WTC11 (cell line): ENCODE measurements at regions not wholly inside any gene's neighbourhood (a gene's known extent, or its start where the extent isn't known, plus 50 kb on each side); places are given as distances from the start of the nearest gene placed in this dataset.

Experiments
- E2F4 ChIP-seq: sonication (generic); formaldehyde crosslinking; IDR thresholded peaks from 2 replicates; pipeline ENCODE4 v1.8.1; 2022; ENCODE audit warnings: low read depth, mild to moderate bottlenecking, moderate library complexity, missing genetic modification reagents, borderline replicate concordance
- FOXP4 ChIP-seq: sonication (generic); formaldehyde crosslinking; IDR thresholded peaks from 2 replicates; pipeline ENCODE4 v1.8.0; 2022; ENCODE audit warnings: mild to moderate bottlenecking, missing genetic modification reagents
- RORB ChIP-seq: fragments of 250-450 bp; sonication (Bioruptor Pico); IDR thresholded peaks from 2 replicates; pipeline ENCODE4 v1.9.0; 2021; ENCODE audit warnings: mild to moderate bottlenecking
- USF1 ChIP-seq: sonication (generic); formaldehyde crosslinking; IDR thresholded peaks from 2 replicates; pipeline ENCODE4 v1.8.0; 2022; ENCODE audit warnings: mild to moderate bottlenecking, missing genetic modification reagents
- ZNF232 ChIP-seq: sonication (generic); formaldehyde crosslinking; IDR thresholded peaks from 2 replicates; pipeline ENCODE4 v1.8.0; 2022; ENCODE audit warnings: mild to moderate bottlenecking, missing genetic modification reagents
- TF ChIP-seq, protein P1 (sequence below): fragments of 200-600 bp; IDR thresholded peaks from 2 replicates; pipeline ENCODE4 v1.8.0; 2022; ENCODE audit warnings: antibody characterized with exemption
- TF ChIP-seq, protein P2 (sequence below): sonication (generic); formaldehyde crosslinking; IDR thresholded peaks from 2 replicates; pipeline ENCODE4 v1.8.1; 2023; ENCODE audit warnings: mild to moderate bottlenecking, missing genetic modification reagents, moderate library complexity

GRCh38 chr18:57953883-57954282 is 90.1 kb upstream of the NEDD4L start:
- no peak for TF ChIP-seq RORB
- no peak for TF ChIP-seq E2F4
- TF ChIP-seq, protein P1, sequence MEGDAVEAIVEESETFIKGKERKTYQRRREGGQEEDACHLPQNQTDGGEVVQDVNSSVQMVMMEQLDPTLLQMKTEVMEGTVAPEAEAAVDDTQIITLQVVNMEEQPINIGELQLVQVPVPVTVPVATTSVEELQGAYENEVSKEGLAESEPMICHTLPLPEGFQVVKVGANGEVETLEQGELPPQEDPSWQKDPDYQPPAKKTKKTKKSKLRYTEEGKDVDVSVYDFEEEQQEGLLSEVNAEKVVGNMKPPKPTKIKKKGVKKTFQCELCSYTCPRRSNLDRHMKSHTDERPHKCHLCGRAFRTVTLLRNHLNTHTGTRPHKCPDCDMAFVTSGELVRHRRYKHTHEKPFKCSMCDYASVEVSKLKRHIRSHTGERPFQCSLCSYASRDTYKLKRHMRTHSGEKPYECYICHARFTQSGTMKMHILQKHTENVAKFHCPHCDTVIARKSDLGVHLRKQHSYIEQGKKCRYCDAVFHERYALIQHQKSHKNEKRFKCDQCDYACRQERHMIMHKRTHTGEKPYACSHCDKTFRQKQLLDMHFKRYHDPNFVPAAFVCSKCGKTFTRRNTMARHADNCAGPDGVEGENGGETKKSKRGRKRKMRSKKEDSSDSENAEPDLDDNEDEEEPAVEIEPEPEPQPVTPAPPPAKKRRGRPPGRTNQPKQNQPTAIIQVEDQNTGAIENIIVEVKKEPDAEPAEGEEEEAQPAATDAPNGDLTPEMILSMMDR, result no peak
- TF ChIP-seq, protein P2, sequence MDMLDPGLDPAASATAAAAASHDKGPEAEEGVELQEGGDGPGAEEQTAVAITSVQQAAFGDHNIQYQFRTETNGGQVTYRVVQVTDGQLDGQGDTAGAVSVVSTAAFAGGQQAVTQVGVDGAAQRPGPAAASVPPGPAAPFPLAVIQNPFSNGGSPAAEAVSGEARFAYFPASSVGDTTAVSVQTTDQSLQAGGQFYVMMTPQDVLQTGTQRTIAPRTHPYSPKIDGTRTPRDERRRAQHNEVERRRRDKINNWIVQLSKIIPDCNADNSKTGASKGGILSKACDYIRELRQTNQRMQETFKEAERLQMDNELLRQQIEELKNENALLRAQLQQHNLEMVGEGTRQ, result no peak
- no peak for TF ChIP-seq ZNF232 (CRISPR knock-in tag)
- TF ChIP-seq USF1, result no peak
- TF ChIP-seq FOXP4 (CRISPR knock-in tag), result no peak
